K562 (cell line): ENCODE measurements at regions not wholly inside any gene's neighbourhood (a gene's known extent, or its start where the extent isn't known, plus 50 kb on each side); places are given as distances from the start of the nearest gene placed in this dataset.

ENCODE experiments used
- ATAC-seq: fragments of 200-7000 bp; cut with Tn5 transposase; 3 replicates; pipeline ENCODE4 v1.9.1; 2020; ENCODE audit warnings: moderate library complexity
- BruUV-seq: library from RNA; stranded (reverse); fragments of 400-500 nt; replicated peaks from 2 replicates; lab custom pipeline; 2021; lab: Mats Ljungman, UMichigan
- CTCF ChIA-PET: fragments of 300-600 bp; formaldehyde crosslinking; extraction: SDS; loops from one replicate; lab custom pipeline; 2021; ENCODE audit warnings: low intra/inter-chr PET ratio; lab: Yijun Ruan, JAX
- POLR2A ChIA-PET: fragments of 300-600, 350-650 bp; sonication (Branson Sonifier 250); formaldehyde crosslinking; extraction: SDS; loops from one replicate; lab custom pipeline; 2021; ENCODE audit warnings: antibody characterized with exemption, inconsistent platforms; lab: Yijun Ruan, JAX
- DNase-seq, 4 experiments: peaks; one replicate each; pipeline versions ENCODE4 v3.0.0 to v3.0.0-alpha.2; 2011 to 2018; ENCODE audit warnings: low spot score in 3 of 4, mixed read lengths in 3 of 4; ENCODE audit errors: extremely low read depth in 1 of 4
- FAIRE-seq: peaks from 2 replicates; lab custom pipeline; 2011; peaks lifted over from hg19 to GRCh38; lab: Jason Lieb, UNC
- H2AFZ ChIP-seq: 2 replicates; pipeline ENCODE4 v1.6.0; 2011; ENCODE audit warnings: low read depth, low read length, control low read depth, inconsistent platforms
- H3K27ac ChIP-seq: fragments of 200-600 bp; 3 replicates; pipeline ENCODE4 v1.8.0; 2011; ENCODE audit warnings: low read depth, mild to moderate bottlenecking, control low read depth, inconsistent platforms, low read length, moderate library complexity, mixed read lengths; ENCODE audit errors: extremely low read depth
- H3K27me3 ChIP-seq, 2 experiments: fragments of 300-600 bp in 1 of 2; 2 replicates in 1 of 2; 3 replicates in 1 of 2; pipeline versions ENCODE4 v1.6.0 to v1.8.0; 2011; ENCODE audit warnings: inconsistent platforms in 2 of 2, low read length in 2 of 2, mild to moderate bottlenecking in 1 of 2, mixed read lengths in 1 of 2, moderate library complexity in 1 of 2; ENCODE audit not compliant: control insufficient read depth in 2 of 2, insufficient read depth in 2 of 2
- H3K36me3 ChIP-seq: fragments of 300-600 bp; 3 replicates; pipeline ENCODE4 v1.8.0; 2011; ENCODE audit warnings: mild to moderate bottlenecking, low read length, inconsistent platforms; ENCODE audit not compliant: control insufficient read depth, insufficient read depth
- H3K4me1 ChIP-seq, 2 experiments: fragments of 200-600 bp in 1 of 2; replicated peaks in 1 of 2; 2 replicates in 1 of 2; 3 replicates in 1 of 2; pipeline versions ENCODE4 v1.5.1 to v1.8.0; 2011; ENCODE audit warnings: inconsistent platforms in 2 of 2, low read length in 2 of 2, mild to moderate bottlenecking in 1 of 2, mixed read lengths in 1 of 2, moderate library complexity in 1 of 2; ENCODE audit not compliant: control insufficient read depth in 2 of 2, insufficient read depth in 2 of 2
- H3K4me2 ChIP-seq: 2 replicates; pipeline ENCODE4 v1.6.1; 2011; ENCODE audit warnings: low read length, control low read depth, inconsistent platforms, mixed read lengths; ENCODE audit not compliant: insufficient read depth
- H3K4me3 ChIP-seq: fragments of 200-600 bp; sonication (generic), shearing (Covaris generic); 2 replicates; pipeline ENCODE4 v1.5.1; 2016; ENCODE audit warnings: control low read depth, inconsistent platforms
- H3K79me2 ChIP-seq: fragments of 200-600 bp; 3 replicates; pipeline ENCODE4 v1.8.0; 2011; ENCODE audit warnings: low read length, inconsistent platforms; ENCODE audit not compliant: control insufficient read depth, insufficient read depth
- H3K9ac ChIP-seq, 2 experiments: 2 replicates each; pipeline versions ENCODE4 v1.6.0 to v1.6.1; 2011; ENCODE audit warnings: low read depth in 2 of 2, low read length in 2 of 2, control low read depth in 1 of 2, inconsistent platforms in 1 of 2, mild to moderate bottlenecking in 1 of 2, mixed read lengths in 1 of 2; ENCODE audit not compliant: insufficient read depth in 1 of 2
- H3K9me1 ChIP-seq: one replicate; pipeline ENCODE4 v1.6.0; 2011; ENCODE audit warnings: inconsistent platforms, mild to moderate bottlenecking, low read length, moderate library complexity; ENCODE audit not compliant: control insufficient read depth, insufficient read depth
- H3K9me3 ChIP-seq: replicated peaks from 2 replicates; pipeline ENCODE4 v1.5.1; 2011; ENCODE audit warnings: low read depth, low read length, inconsistent platforms; ENCODE audit not compliant: control insufficient read depth, insufficient read depth
- H4K20me1 ChIP-seq: replicated peaks from 2 replicates; pipeline ENCODE4 v1.6.1; 2011; ENCODE audit warnings: low read length, inconsistent platforms, mixed read lengths; ENCODE audit not compliant: control insufficient read depth, insufficient read depth
- CEBPG ChIP-seq, 3 experiments: fragments of 200-800 bp in 1 of 3; sonication (Bioruptor generic) in 1 of 3; sonication (generic) in 1 of 3; formaldehyde crosslinking in 1 of 3; IDR thresholded peaks in 2 of 3; conservative IDR thresholded peaks in 1 of 3; 2 replicates each; pipeline versions ENCODE4 v1.6.1 to v1.8.0; 2016 to 2022; ENCODE audit warnings: missing compliant biosample characterization in 2 of 3, missing genetic modification characterization in 2 of 3, mild to moderate bottlenecking in 1 of 3, missing genetic modification reagents in 1 of 3
- FOSL1 ChIP-seq: fragments of 200-800 bp; sonication (Bioruptor generic); conservative IDR thresholded peaks from 2 replicates; pipeline ENCODE4 v1.6.1; 2016; ENCODE audit warnings: missing genetic modification characterization, missing compliant biosample characterization
- TEAD4 ChIP-seq, 2 experiments: sonication (generic) in 1 of 2; formaldehyde crosslinking in 1 of 2; IDR thresholded peaks; 2 replicates each; pipeline versions ENCODE4 v1.6.1 to v1.8.0; 2012 to 2022; ENCODE audit warnings: borderline replicate concordance in 1 of 2, inconsistent platforms in 1 of 2, low read length in 1 of 2, mild to moderate bottlenecking in 1 of 2, missing genetic modification reagents in 1 of 2
- YBX1 ChIP-seq: fragments of 450-650 bp; IDR thresholded peaks from 2 replicates; pipeline ENCODE4 v1.7.1; 2016; ENCODE audit warnings: mild to moderate bottlenecking
- WGBS: fragments of 100-300 bp; shearing (Covaris generic); methylation state at CpG from one replicate; pipeline ENCODE4 v1.1.6; 2016; ENCODE audit warnings: low coverage, mixed read lengths; ENCODE audit not compliant: insufficient coverage; ENCODE audit errors: missing lambda C conversion rate; 5-methylcytosine and 5-hydroxymethylcytosine counted together
- in situ Hi-C: fragments of 300-500 bp; cut with MboI; formaldehyde crosslinking; loops from 4 replicates; pipeline ENCODE4 v1.15.0; 2018; ENCODE audit warnings: inconsistent platforms, mixed read lengths
- intact Hi-C: fragments of 100-400 bp; cut with micrococcal nuclease; formaldehyde crosslinking; loops from 2 replicates; pipeline ENCODE4 v1.14.2; 2022

GRCh38 chr12:28050606-28051005 is 78.1 kb upstream of the PTHLH start:
- H3K27me3 ChIP-seq = no peaks in the 10 kb centered on the region
- no peak for TF ChIP-seq TEAD4 (IDR thresholded peaks at IDR 0.05; ENCODE audit: low read length)
- no peak for TF ChIP-seq TEAD4 (CRISPR knock-in tag; IDR thresholded peaks at IDR 0.05; ENCODE audit: borderline replicate concordance)
- TF ChIP-seq FOSL1 = 0 out of 2 replicates have a peak, but pooled peaks have one; percentile 13
- in situ Hi-C loops (no loop called here), intact Hi-C loops (no loop called here)
- ChIA-PET POLR2A (interaction anchor here (0.6 to 1.5 kb wide), 3 partner anchors 15 to 76 kb away, joined by 3 to 6 read pairs (median 4); no protein-coding TSS in a partner anchor), CTCF (no interaction called here)
- no peaks in the 10 kb centered on the region for H3K36me3 ChIP-seq
- no peak overlapping the region for H3K4me2 ChIP-seq
- H4K20me1 ChIP-seq = no peaks in the 10 kb centered on the region
- H3K9ac ChIP-seq = no peak overlapping the region
- FAIRE-seq (no peak), ATAC-seq (no peak), DNase-seq (no peak)
- H3K9me1 ChIP-seq = no peaks in the 10 kb centered on the region
- H3K27ac ChIP-seq = no peak overlapping the region
- H3K9me3 ChIP-seq = no peaks in the 10 kb centered on the region; the same call in 1 of the 2 replicates
- 10% methylated on average over 2 of the region's 2 CpGs for WGBS
- no peaks in the 10 kb centered on the region for H3K4me1 ChIP-seq
- no TSS peak for BruUV-seq
- H3K79me2 ChIP-seq = no peaks in the 10 kb centered on the region
- peak overlapping the region; percentile 49; the same call in 1 of the 2 replicates for H2AFZ ChIP-seq
- no peak overlapping the region for H3K4me3 ChIP-seq

DNA sequence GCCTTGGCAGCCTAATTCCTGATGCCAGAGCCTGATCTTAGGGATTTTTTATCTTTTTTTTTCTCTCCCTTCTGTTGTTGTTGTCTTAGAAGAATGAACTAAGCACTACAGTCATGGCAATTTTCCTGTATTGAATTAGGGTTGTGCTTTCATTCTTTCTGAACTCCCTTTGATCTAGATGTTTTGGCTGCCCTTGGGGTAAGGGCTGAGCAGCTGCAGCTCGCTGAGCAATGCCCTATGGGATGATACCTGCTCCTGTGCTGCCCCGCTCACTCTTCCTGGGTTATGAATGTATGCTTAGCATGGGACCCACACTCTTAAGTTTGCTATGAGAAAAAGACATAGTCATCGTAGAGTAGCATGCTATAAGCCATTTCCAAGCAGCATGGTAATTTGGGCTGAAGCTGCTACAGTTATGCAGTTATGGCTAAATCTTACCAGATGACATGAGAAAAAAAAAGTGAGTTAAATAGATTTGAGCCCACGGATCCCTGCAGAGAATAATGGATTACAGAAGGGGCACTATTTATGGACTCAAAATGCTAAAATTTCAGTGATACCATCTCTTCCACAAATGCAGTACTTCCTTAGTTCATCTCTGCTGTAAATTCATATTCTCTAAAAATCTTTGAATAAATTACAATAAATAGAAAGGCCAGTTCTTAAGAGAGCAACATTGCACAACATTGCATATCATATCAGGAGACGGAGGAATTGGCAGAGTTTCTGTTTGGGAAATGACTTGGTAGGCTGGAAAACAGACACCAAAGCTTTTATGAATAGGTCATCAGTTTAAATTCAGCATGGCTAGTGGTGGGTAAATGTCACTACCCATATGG is 79.2 kb upstream of the PTHLH start:
- Histone ChIP-seq H3K9ac (no peak overlapping the region), H3K79me2 (no peaks in the 10 kb centered on the region), H3K27me3 (no peaks in the 10 kb centered on the region), H2AFZ (no peak overlapping the region)
- ATAC-seq = no peak
- TF ChIP-seq CEBPG (CRISPR knock-in tag; IDR thresholded peaks at IDR 0.05) (no peak), CEBPG (tag; conservative IDR thresholded peaks at IDR 0.05 in 1 of 2, IDR thresholded peaks at IDR 0.05 in 1 of 2) (peak in 1 of 2 experiments; percentile 63; a peak in 2 of 4 replicates), YBX1 (no peak)
- TF ChIP-seq, all 486 proteins: peak for 1
- WGBS = 45% methylated on average over 5 of the region's 5 CpGs
- H3K9me3 ChIP-seq = no peaks in the 10 kb centered on the region
- no peak overlapping the region for H3K4me3 ChIP-seq
- H3K27ac ChIP-seq = no peak overlapping the region
- intact Hi-C loops (no loop called here), in situ Hi-C loops (no loop called here)
- no peak overlapping the region for H3K4me2 ChIP-seq
- H3K9me1 ChIP-seq = no peaks in the 10 kb centered on the region
- no peaks in the 10 kb centered on the region for H3K4me1 ChIP-seq
- no TSS peak for BruUV-seq
- ChIA-PET CTCF (no interaction called here), POLR2A (interaction anchor here (0.8 to 1.0 kb wide), 2 partner anchors 50 to 139 kb away, joined by 5 to 6 read pairs; partner anchors contain the start of gene CCDC91)
- no peaks in the 10 kb centered on the region for H4K20me1 ChIP-seq
- H3K36me3 ChIP-seq = no peaks in the 10 kb centered on the region
- no peak for DNase-seq
- FAIRE-seq = no peak
